ENCODE measurements at regions not wholly inside any gene's neighbourhood (a gene's known extent, or its start where the extent isn't known, plus 50 kb on each side); places are given as distances from the start of the nearest gene placed in this dataset.

DNA sequence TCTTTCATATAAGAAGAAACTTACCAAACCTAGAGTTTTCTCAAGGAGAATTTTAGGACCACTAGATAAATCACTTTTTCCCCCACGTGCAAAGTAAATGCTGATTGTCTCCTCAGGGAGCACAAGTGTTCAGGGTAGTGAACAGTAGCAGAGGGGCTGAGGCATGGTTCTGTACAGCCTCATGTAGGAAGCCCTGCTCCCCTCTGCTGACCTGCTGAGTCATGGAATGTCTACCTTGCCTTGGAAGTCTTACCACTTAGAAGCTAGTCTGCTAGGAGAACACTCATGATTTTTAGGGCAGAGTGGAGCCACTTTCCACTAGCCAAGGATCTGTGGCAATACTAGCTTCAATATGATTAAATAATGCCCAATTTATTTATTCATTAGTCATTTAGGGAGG lies 2120.6 kb upstream of the RAG2 start:
- TF ChIP-seq, protein P1, sequence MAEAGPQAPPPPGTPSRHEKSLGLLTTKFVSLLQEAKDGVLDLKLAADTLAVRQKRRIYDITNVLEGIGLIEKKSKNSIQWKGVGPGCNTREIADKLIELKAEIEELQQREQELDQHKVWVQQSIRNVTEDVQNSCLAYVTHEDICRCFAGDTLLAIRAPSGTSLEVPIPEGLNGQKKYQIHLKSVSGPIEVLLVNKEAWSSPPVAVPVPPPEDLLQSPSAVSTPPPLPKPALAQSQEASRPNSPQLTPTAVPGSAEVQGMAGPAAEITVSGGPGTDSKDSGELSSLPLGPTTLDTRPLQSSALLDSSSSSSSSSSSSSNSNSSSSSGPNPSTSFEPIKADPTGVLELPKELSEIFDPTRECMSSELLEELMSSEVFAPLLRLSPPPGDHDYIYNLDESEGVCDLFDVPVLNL (CRISPR knock-in tag; IDR thresholded peaks at IDR 0.05; ENCODE audit: borderline replicate concordance, low read depth), result no peak
- TF ChIP-seq, protein P2, sequence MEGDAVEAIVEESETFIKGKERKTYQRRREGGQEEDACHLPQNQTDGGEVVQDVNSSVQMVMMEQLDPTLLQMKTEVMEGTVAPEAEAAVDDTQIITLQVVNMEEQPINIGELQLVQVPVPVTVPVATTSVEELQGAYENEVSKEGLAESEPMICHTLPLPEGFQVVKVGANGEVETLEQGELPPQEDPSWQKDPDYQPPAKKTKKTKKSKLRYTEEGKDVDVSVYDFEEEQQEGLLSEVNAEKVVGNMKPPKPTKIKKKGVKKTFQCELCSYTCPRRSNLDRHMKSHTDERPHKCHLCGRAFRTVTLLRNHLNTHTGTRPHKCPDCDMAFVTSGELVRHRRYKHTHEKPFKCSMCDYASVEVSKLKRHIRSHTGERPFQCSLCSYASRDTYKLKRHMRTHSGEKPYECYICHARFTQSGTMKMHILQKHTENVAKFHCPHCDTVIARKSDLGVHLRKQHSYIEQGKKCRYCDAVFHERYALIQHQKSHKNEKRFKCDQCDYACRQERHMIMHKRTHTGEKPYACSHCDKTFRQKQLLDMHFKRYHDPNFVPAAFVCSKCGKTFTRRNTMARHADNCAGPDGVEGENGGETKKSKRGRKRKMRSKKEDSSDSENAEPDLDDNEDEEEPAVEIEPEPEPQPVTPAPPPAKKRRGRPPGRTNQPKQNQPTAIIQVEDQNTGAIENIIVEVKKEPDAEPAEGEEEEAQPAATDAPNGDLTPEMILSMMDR (IDR thresholded peaks at IDR 0.05), result no peak
- TF ChIP-seq ZNF416 (CRISPR knock-in tag; IDR thresholded peaks at IDR 0.05) (no peak), NR1H2 (CRISPR knock-in tag; IDR thresholded peaks at IDR 0.05) (no peak)
- TF ChIP-seq, protein P3, sequence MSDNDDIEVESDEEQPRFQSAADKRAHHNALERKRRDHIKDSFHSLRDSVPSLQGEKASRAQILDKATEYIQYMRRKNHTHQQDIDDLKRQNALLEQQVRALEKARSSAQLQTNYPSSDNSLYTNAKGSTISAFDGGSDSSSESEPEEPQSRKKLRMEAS (CRISPR knock-in tag; IDR thresholded peaks at IDR 0.05), result no peak

All from WTC11 (cell line).